LNCaP clone FGC (cell line): ENCODE measurements at regions not wholly inside any gene's neighbourhood (a gene's known extent, or its start where the extent isn't known, plus 50 kb on each side); places are given as distances from the start of the nearest gene placed in this dataset.

Experiments
- DNase-seq: peaks from one replicate; pipeline ENCODE4 v3.0.0-alpha.2; 2011; ENCODE audit warnings: low read depth
- H3K4me3 ChIP-seq: 2 replicates; pipeline ENCODE4 v1.5.1; 2011; ENCODE audit warnings: mild to moderate bottlenecking, low read depth, low read length, control low read depth
- TF ChIP-seq, protein P1 (sequence below): IDR thresholded peaks from 2 replicates; pipeline ENCODE4 v1.5.1; 2012; ENCODE audit warnings: mild to moderate bottlenecking; ENCODE audit not compliant: control insufficient read depth, insufficient read depth; ENCODE audit errors: extremely low read depth

DNA sequence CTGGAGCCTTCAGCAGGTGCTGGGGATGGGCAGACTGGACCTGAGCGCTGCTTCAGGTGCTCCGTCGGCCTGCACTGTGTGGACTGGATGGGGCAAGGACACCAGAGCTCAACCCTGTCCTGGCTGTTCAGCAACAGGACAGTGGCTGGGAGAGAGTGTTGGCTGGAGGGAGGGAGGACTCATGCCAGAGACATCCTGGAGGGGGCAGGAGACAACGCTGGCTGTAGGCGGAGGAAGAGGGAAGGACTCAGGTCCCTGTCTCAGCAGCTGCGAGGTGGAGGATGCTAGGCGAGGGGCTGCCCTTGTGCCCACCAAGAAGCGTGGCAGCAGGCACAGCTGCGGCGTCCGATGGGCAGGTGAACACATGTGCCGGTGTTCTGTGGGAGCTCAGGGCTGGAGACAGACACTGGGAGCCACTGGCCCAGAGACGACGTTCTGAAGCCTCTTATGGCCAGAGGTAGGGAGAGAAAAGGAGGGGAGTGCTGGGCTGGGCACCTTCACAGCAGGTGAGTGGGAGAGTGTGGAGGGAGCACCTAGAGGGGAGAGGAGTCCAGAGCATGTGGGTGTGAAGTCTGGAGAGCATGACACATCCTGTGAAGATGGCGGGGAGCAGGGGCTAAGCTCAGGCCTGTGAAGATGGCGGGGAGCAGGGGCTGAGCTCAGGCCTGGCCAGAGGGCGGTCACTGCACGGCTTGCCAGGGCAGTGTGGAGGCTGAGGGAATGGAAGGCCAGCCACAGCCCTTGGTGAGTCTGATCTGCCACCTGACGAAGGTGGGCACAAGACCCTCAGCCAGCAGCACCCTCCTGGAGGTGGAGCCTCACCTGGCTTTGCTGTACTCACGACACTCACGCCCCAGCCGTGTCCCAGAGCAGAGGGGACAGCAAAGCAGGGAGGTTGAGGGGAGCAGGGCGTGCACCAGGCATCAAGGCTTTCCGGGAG is 79.1 kb upstream of the FCN1 start:
- DNase-seq, result no peak

DNA sequence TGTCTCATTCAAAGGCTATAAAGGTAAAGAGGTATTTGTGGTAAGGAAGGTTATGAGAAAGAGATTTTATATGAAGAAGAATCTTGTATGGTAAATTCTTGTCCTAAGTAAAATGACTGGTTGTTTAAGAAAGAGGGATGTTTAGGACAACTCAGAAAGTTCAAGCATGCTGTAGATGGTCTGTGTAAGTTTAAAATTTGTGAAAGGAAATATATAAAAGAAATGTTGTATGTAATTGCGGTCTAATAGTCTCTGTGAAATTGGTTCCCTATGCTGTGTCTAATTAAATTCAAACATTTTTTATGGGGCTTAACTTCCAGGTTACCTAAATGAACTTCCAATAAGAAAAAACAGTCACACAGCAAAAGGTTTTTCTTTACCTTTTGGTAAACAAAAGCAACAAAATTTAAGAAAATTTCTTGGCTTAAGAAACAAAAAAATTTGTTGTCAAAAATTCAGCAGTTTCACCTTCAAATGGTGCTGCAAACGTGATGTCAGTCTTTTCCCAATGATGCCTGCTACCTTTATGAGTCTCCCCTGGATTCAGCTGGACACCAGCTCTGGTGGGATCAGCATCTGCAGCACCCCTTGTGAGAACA is 83.0 kb upstream of the FCN1 start:
- no peak for DNase-seq
- no peak overlapping the region for H3K4me3 ChIP-seq
- TF ChIP-seq, protein P1, sequence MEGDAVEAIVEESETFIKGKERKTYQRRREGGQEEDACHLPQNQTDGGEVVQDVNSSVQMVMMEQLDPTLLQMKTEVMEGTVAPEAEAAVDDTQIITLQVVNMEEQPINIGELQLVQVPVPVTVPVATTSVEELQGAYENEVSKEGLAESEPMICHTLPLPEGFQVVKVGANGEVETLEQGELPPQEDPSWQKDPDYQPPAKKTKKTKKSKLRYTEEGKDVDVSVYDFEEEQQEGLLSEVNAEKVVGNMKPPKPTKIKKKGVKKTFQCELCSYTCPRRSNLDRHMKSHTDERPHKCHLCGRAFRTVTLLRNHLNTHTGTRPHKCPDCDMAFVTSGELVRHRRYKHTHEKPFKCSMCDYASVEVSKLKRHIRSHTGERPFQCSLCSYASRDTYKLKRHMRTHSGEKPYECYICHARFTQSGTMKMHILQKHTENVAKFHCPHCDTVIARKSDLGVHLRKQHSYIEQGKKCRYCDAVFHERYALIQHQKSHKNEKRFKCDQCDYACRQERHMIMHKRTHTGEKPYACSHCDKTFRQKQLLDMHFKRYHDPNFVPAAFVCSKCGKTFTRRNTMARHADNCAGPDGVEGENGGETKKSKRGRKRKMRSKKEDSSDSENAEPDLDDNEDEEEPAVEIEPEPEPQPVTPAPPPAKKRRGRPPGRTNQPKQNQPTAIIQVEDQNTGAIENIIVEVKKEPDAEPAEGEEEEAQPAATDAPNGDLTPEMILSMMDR, result no peak

More for the DNA sequence above, 79.1 kb upstream of the FCN1 start:
- TF ChIP-seq, protein P1, result no peak
- no peak overlapping the region for H3K4me3 ChIP-seq

DNA sequence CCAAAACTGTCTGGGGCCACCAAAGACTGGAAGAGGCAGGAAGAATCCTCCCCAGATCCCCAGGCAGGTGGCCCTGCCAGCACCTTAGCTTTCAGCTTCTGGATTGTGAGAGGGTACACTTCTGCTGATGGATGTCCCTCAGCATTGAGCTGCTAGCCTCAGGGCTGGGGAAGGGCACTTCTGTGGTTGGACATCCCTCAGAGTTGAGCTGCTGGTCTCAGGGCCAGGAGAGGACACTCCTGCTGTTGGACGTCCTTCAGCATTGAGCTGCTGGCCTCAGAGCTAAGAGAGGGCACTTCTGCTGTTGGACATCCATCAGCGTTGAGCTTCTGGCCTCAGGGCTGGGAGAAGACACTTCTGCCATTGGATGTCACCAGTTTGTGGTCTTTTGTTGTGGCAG is 83.8 kb upstream of the FCN1 start:
- no peak overlapping the region for H3K4me3 ChIP-seq
- no peak for DNase-seq
- TF ChIP-seq, protein P1, result no peak

DNA sequence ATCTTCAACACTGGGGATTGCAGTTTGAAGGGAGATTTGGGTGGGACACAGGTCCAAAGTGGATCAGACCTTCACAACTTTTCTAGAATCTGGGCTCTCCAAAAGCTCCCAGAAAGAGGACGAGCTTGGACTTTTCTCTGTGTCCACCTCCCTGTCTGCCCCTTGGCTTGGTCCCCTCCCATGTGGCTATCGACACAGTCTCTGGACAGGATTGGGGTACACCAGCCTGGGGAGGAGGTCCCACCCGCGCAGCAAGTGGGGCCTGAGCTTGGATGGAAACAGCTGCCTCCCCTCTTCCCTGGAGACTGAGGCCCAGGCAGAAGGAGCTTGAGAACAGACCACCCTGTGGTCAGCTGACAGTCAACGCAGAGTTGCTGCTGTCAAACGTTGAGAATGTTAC is 84.6 kb upstream of the FCN1 start:
- TF ChIP-seq, protein P1, result no peak
- H3K4me3 ChIP-seq, result no peak overlapping the region
- no peak for DNase-seq

DNA sequence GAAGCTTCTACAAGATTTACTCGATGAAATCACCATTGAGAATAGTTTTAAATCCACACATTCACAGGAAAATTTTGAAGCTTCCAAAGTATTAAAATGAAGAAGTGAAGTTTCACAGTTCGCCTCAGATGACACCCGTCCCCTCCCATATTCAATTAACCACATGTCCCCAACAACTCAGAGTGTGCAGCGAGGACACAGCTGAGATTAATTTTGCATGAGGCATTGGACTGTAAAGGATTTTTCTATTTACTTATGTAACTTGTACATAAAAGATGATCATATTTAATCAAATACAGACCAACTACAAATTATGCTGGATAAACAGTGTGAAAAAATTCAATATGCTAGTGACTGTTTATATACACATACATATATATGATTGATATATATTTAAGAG is 84.7 kb upstream of the OLFM1 start:
- H3K4me3 ChIP-seq, result no peak overlapping the region
- TF ChIP-seq, protein P1, result no peak
- no peak for DNase-seq

DNA sequence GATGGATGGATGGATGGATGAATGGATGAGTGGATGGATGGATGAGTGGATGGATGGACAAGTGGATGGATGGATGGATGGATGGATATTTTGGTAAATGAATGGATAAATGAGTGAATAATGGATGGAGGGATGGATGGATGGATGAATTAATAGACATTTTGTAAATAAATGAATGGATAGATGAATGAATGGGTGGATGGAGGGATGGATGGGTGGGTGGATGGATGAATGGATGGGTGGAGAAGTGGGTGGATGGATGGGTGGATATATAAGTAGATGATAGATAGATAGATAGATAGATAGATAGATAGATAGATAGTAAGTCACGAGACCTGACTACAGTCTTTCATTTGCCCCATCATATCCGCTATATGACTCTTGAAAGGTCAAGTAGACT is 82.7 kb upstream of the OLFM1 start:
- no peak overlapping the region for H3K4me3 ChIP-seq
- DNase-seq, result no peak
- TF ChIP-seq, protein P1, result no peak
